Left lung (tissue), 4 donors: ENCODE measurements at regions not wholly inside any gene's neighbourhood (a gene's known extent, or its start where the extent isn't known, plus 50 kb on each side); places are given as distances from the start of the nearest gene placed in this dataset.
"Not testable (repeated sequence)": the region's sequence is repeated elsewhere in the genome, so short reads cannot be mapped to it uniquely, and the experiment has no call there.

Experiments
- ATAC-seq: fragments of 200-7000 bp; cut with Tn5 transposase; one replicate; pipeline ENCODE4 v1.9.1; 2020; ENCODE audit warnings: moderate library complexity
- DNase-seq, 4 donors: peaks; one replicate each; pipeline ENCODE4 v3.0.0-alpha.2; 2013 to 2020
- H3K27ac ChIP-seq, 2 donors: fragments of 200-600 bp; sonication (generic) in 1 of 2; one replicate each; pipeline versions ENCODE4 v1.5.0 to v1.8.0; 2020 to 2021
- H3K27me3 ChIP-seq, 2 donors: fragments of 200-600 bp; sonication (generic) in 1 of 2; one replicate each; pipeline versions ENCODE4 v1.5.0 to v1.8.0; 2020 to 2021
- H3K36me3 ChIP-seq, 2 donors: fragments of 200-600 bp; sonication (generic) in 1 of 2; one replicate each; pipeline versions ENCODE4 v1.5.0 to v1.8.0; 2020 to 2021
- H3K4me1 ChIP-seq, 2 donors: fragments of 200-600 bp; one replicate each; pipeline ENCODE4 v1.8.0; 2021
- H3K4me3 ChIP-seq, 2 donors: fragments of 200-600 bp; sonication (generic) in 1 of 2; one replicate each; pipeline versions ENCODE4 v1.5.0 to v1.8.0; 2020 to 2021; ENCODE audit warnings: mild to moderate bottlenecking in 1 of 2
- H3K9me3 ChIP-seq, 2 donors: fragments of 200-600 bp; sonication (generic) in 1 of 2; one replicate each; pipeline versions ENCODE4 v1.5.0 to v1.8.0; 2020 to 2021
- CTCF ChIP-seq, 2 donors: fragments of 200-600 bp; sonication (generic) in 1 of 2; IDR thresholded peaks; one replicate each; pipeline versions ENCODE4 v1.5.0 to v1.8.0; 2021; ENCODE audit warnings: antibody characterized with exemption in 2 of 2
- intact Hi-C, 2 donors: fragments of 100-400 bp; cut with DNase I; formaldehyde crosslinking; loops; one replicate each; pipeline versions ENCODE4 v1.11.2 to v1.14.2; 2022
- donor health status: DM: no; HTN: yes; CAD: no.
- donor health status: DM: no; HTN: no; CAD: no.

GRCh38 chr6:15935661-15936060 is 193.2 kb upstream of the MYLIP start:
- intact Hi-C loops = no loop called here
- no peak overlapping the region for H3K4me3 ChIP-seq
- no peak for TF ChIP-seq CTCF (IDR thresholded peaks at IDR 0.05)
- H3K36me3 ChIP-seq = no peaks in the 10 kb centered on the region
- peaks cover 0 to 29% of the 10 kb centered on the region in 2 donors for H3K9me3 ChIP-seq
- H3K27me3 ChIP-seq = no peaks in the 10 kb centered on the region
- H3K4me1 ChIP-seq = no peaks in the 10 kb centered on the region
- ATAC-seq = no peak
- DNase-seq = no peak
- H3K27ac ChIP-seq = no peak overlapping the region

GRCh38 chr6:15931697-15932096 is 197.2 kb upstream of the MYLIP start:
- H3K36me3 ChIP-seq, H3K27me3 ChIP-seq, H3K27ac ChIP-seq, H3K4me3 ChIP-seq, DNase-seq, ATAC-seq, intact Hi-C loops: not testable (repeated sequence)
- Histone ChIP-seq H3K4me1 (peaks cover 0 to 13% of the 10 kb centered on the region in 2 donors), H3K9me3 (peaks cover 0 to 26% of the 10 kb centered on the region in 2 donors)

- DNase-seq (no peak), ATAC-seq (no peak)
- H3K27me3 ChIP-seq = no peaks in the 10 kb centered on the region
- no peak overlapping the region for H3K27ac ChIP-seq
- no peak for TF ChIP-seq CTCF (IDR thresholded peaks at IDR 0.05)
- H3K9me3 ChIP-seq = peaks cover 0 to 26% of the 10 kb centered on the region in 2 donors
- peaks cover 0 to 13% of the 10 kb centered on the region in 2 donors for H3K4me1 ChIP-seq
- no peak overlapping the region for H3K4me3 ChIP-seq
- H3K36me3 ChIP-seq = no peaks in the 10 kb centered on the region
- intact Hi-C loops = no loop called here
Measured at GRCh38 chr6:15930207-15930606, 198.7 kb upstream of the MYLIP start.

GRCh38 chr6:15929685-15930084 is 199.2 kb upstream of the MYLIP start:
- no peak overlapping the region for H3K4me3 ChIP-seq
- DNase-seq (no peak), ATAC-seq (no peak)
- H3K36me3 ChIP-seq = no peaks in the 10 kb centered on the region
- no peak overlapping the region for H3K27ac ChIP-seq
- intact Hi-C loops = no loop called here
- H3K27me3 ChIP-seq = no peaks in the 10 kb centered on the region
- H3K9me3 ChIP-seq = peaks cover 0 to 26% of the 10 kb centered on the region in 2 donors
- TF ChIP-seq CTCF (IDR thresholded peaks at IDR 0.05) = no peak
- H3K4me1 ChIP-seq = peaks cover 0 to 13% of the 10 kb centered on the region in 2 donors

- Histone ChIP-seq H3K27me3 (no peaks in the 10 kb centered on the region), H3K4me3 (no peak overlapping the region), H3K9me3 (peaks cover 0 to 23% of the 10 kb centered on the region in 2 donors), H3K4me1 (peaks cover 0 to 13% of the 10 kb centered on the region in 2 donors), H3K36me3 (no peaks in the 10 kb centered on the region), H3K27ac (no peak overlapping the region)
- TF ChIP-seq CTCF (IDR thresholded peaks at IDR 0.05) = no peak
- intact Hi-C loops = no loop called here
- DNase-seq = no peak
- no peak for ATAC-seq
Measured at GRCh38 chr6:15927531-15928225, 201.2 kb upstream of the MYLIP start.

- Histone ChIP-seq H3K27ac (no peak overlapping the region), H3K36me3 (no peaks in the 10 kb centered on the region), H3K4me3 (no peak overlapping the region), H3K27me3 (no peaks in the 10 kb centered on the region), H3K4me1 (peaks cover 0 to 13% of the 10 kb centered on the region in 2 donors), H3K9me3 (peaks cover 0 to 9% of the 10 kb centered on the region in 2 donors)
- no peak for TF ChIP-seq CTCF (IDR thresholded peaks at IDR 0.05)
- ATAC-seq = no peak
- intact Hi-C loops = no loop called here
- DNase-seq = no peak
Measured at GRCh38 chr6:15926256-15926655, 202.6 kb upstream of the MYLIP start.
